GM18867 (cell line): ENCODE measurements at regions not wholly inside any gene's neighbourhood (a gene's known extent, or its start where the extent isn't known, plus 50 kb on each side); places are given as distances from the start of the nearest gene placed in this dataset.

Experiments
- ATAC-seq: cut with Tn5 transposase; IDR thresholded peaks from one replicate; pipeline ENCODE4 v1.9.1; 2021; ENCODE audit warnings: mild to moderate bottlenecking, moderate library complexity; ENCODE audit not compliant: unreplicated experiment

DNA sequence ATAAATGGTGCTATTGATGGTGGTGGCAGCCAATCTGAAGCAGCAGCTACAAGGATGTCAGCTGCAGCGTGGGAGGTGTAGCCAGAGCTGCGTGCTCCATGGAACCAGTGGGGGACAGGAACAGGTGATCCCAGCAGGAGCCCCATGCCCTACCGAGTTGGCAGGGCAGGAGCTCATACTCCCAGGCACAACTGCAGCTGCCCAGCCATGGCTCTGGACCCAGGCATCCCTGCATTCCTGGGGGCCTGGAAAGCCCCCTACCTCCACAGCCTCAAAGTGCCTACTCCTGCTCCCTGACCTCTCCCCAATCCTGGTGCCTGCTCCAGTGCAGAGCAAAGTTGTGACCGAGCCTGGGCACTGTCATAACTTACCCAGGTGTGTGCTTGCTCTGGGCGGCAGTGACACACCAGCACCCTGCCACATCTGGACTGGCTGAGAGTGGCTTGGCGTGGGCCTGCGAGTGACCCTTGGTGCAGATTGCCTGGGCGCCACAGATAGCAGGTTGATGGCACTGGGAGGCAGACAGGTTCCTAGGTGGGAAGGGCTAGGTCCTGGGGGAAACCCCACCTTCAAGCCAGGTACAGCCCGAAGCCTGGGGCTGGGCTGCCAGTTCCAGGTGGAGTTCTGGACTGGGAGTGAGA, 101.1 kb downstream of the DCAF12L2 start:
- ATAC-seq: no peak

- ATAC-seq: no peak
Observed at GRCh38 chrX:126065901-126066660, 100.0 kb downstream of the DCAF12L2 start.
